ENCODE measurements at regions not wholly inside any gene's neighbourhood (a gene's known extent, or its start where the extent isn't known, plus 50 kb on each side); places are given as distances from the start of the nearest gene placed in this dataset.

DNA sequence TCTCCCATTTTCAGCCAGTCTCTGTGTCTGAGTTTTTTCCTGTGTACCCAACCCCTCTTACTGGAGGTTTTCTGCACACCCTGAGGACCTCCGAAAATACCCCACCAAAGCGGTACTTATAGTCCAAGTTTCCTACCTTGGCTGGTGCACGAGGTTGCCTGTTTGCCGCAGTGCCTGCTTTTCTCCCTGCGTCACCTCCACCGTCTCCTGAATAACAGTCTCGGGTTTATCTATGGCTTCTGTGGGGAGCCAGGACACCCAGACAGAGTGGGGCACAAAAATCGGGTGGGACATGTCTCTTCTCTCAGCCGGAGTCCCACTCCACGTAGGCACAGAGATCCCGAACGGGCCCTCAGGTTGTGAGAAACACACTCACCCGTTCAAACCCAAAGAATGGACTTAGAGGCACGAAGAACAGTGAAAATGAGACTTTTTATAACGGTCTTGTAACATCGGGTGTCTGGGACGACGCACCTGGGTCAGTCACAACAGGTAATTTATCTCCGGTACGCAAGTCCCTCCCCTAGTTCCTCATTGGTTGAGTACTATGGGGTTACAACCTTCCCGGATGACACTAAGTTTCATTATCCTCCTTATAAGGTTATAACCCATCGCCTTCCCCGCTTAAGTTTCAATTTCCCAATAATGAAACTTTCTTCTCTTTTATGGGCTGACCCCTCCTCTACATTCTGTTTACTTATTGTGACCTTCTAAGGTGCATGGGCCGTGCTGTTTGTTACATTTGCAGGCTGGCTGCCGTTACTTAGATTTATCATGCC is 970.2 kb upstream of the COX7C start:
- no peak for FAIRE-seq
- no peak overlapping the region for H2AK5ac ChIP-seq (ENCODE audit: low read depth, low read length)
- H2AFZ ChIP-seq (ENCODE audit: low read length), result peak overlapping the region; percentile 75; the same call in 1 of the 2 replicates
- peak overlapping the region in 1 of 2 experiments; percentile 6; a peak in 1 of 4 replicates for H3K4me2 ChIP-seq (ENCODE audit: insufficient read depth in 1 of 2, low read depth in 2 of 2, low read length in 2 of 2)
- no peaks in the 10 kb centered on the region for H3K27me3 ChIP-seq (replicated peaks in 1 of 4; ENCODE audit: control insufficient read depth in 3 of 4, extremely low read depth in 1 of 4, insufficient read depth in 3 of 4, low read length in 3 of 4)
- H2BK120ac ChIP-seq (replicated peaks; ENCODE audit: low read depth, low read length), result no peak overlapping the region
- H3K4ac ChIP-seq (replicated peaks; ENCODE audit: insufficient read length, low read depth, low read length), result no peak overlapping the region
- H2BK20ac ChIP-seq (ENCODE audit: low read length), result no peak overlapping the region
- ChIA-PET POLR2A (ENCODE audit: partially characterized antibody) (no interaction called here), CTCF (ENCODE audit: partially characterized antibody) (no interaction called here)
- H3K23ac ChIP-seq (ENCODE audit: insufficient read length), result no peak overlapping the region
- no peaks in the 10 kb centered on the region for H3K36me3 ChIP-seq (ENCODE audit: control insufficient read depth in 2 of 4, insufficient read depth in 4 of 4, low read length in 3 of 4)
- H3K79me1 ChIP-seq (ENCODE audit: low read depth, low read length), result no peaks in the 10 kb centered on the region
- H3K14ac ChIP-seq (ENCODE audit: insufficient read length), result no peak overlapping the region
- no peak overlapping the region for H4K91ac ChIP-seq (replicated peaks; ENCODE audit: insufficient read length, low read length)
- no peaks in the 10 kb centered on the region for H3K79me2 ChIP-seq (ENCODE audit: control insufficient read depth in 1 of 2, insufficient read depth in 2 of 2, low read length in 2 of 2)
- WGBS, 2 experiments (ENCODE audit: extremely low coverage in 1 of 2, insufficient coverage in 1 of 2, insufficient read length in 1 of 2, insufficient replicate concordance in 2 of 2, low coverage in 1 of 2, low lambda C conversion rate in 2 of 2, missing lambda C conversion rate in 1 of 2), result 93% methylated on average over 25 of the region's 25 CpGs; no CpG with 5 or more reads in 1 of the 2 experiments
- no peak overlapping the region for H3K27ac ChIP-seq (ENCODE audit: low read depth, low read length)
- no peaks in the 10 kb centered on the region for H3K23me2 ChIP-seq (ENCODE audit: low read depth, low read length)
- no peak for DNase-seq (ENCODE audit: low read depth in 1 of 2, low spot score in 2 of 2)
- H3K4me3 ChIP-seq (ENCODE audit: extremely low read depth in 1 of 4, insufficient read depth in 2 of 4, low read depth in 3 of 4, low read length in 4 of 4), result peak overlapping the region in 1 of 4 experiments; percentile 1; a peak in 1 of 8 replicates
- H3K56ac ChIP-seq (replicated peaks; ENCODE audit: insufficient read length, low read depth, low read length), result no peak overlapping the region
- peak overlapping the region; percentile 5; the same call in 1 of the 2 replicates for H4K8ac ChIP-seq (ENCODE audit: extremely low read depth, insufficient read depth, low read length)
- no peaks in the 10 kb centered on the region for H3K9me3 ChIP-seq (ENCODE audit: insufficient read depth in 2 of 2, low read depth in 1 of 2, low read length in 1 of 2)
- H2BK5ac ChIP-seq (ENCODE audit: low read depth, low read length), result no peak overlapping the region
- no peaks in the 10 kb centered on the region for H3K4me1 ChIP-seq (replicated peaks in 1 of 4; ENCODE audit: control insufficient read depth in 3 of 4, insufficient read depth in 4 of 4, low read length in 3 of 4)
- no peak overlapping the region for H3K18ac ChIP-seq (ENCODE audit: extremely low read depth, low read length)
- H4K20me1 ChIP-seq (replicated peaks in 1 of 2; ENCODE audit: control insufficient read depth in 1 of 2, insufficient read depth in 2 of 2, low read length in 2 of 2), result no peaks in the 10 kb centered on the region
- H2BK12ac ChIP-seq (ENCODE audit: low read depth, low read length), result no peak overlapping the region
- no peak overlapping the region for H4K5ac ChIP-seq (ENCODE audit: insufficient read length, low read depth, low read length)
- H2BK15ac ChIP-seq (ENCODE audit: low read length), result no peak overlapping the region
- H3K9ac ChIP-seq (replicated peaks in 1 of 4; ENCODE audit: extremely low read depth in 1 of 4, low read depth in 3 of 4, low read length in 3 of 4), result no peak overlapping the region
- TF ChIP-seq TEAD4 (IDR thresholded peaks at IDR 0.05; ENCODE audit: low read depth, low read length), result no peak
- TF ChIP-seq EZH2 (IDR thresholded peaks at IDR 0.05; ENCODE audit: low read depth, low read length, severe bottlenecking), result no peak
- TF ChIP-seq SP1 (IDR thresholded peaks at IDR 0.05; ENCODE audit: low read depth, low read length), result no peak
- TF ChIP-seq, protein P1, sequence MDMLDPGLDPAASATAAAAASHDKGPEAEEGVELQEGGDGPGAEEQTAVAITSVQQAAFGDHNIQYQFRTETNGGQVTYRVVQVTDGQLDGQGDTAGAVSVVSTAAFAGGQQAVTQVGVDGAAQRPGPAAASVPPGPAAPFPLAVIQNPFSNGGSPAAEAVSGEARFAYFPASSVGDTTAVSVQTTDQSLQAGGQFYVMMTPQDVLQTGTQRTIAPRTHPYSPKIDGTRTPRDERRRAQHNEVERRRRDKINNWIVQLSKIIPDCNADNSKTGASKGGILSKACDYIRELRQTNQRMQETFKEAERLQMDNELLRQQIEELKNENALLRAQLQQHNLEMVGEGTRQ (IDR thresholded peaks at IDR 0.05; ENCODE audit: low read length), result no peak
- TF ChIP-seq HDAC2 (IDR thresholded peaks at IDR 0.05; ENCODE audit: borderline replicate concordance in 1 of 2, low read depth in 2 of 2, low read length in 2 of 2), result no peak
- no peak for TF ChIP-seq POU5F1 (IDR thresholded peaks at IDR 0.05; ENCODE audit: low read depth, low read length)
- TF ChIP-seq TAF1 (IDR thresholded peaks at IDR 0.05; ENCODE audit: low read depth, low read length), result no peak
- no peak for TF ChIP-seq ZNF274 (IDR thresholded peaks at IDR 0.05; ENCODE audit: borderline replicate concordance, extremely low read depth, low read length)
- TF ChIP-seq RNF2 (IDR thresholded peaks at IDR 0.05; ENCODE audit: borderline replicate concordance, low read depth, low read length, missing control alignments, poor library complexity, severe bottlenecking), result no peak
- TF ChIP-seq, protein P2, sequence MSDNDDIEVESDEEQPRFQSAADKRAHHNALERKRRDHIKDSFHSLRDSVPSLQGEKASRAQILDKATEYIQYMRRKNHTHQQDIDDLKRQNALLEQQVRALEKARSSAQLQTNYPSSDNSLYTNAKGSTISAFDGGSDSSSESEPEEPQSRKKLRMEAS (IDR thresholded peaks at IDR 0.05), result no peak
- no peak for TF ChIP-seq SAP30 (IDR thresholded peaks at IDR 0.05; ENCODE audit: insufficient read depth, insufficient replicate concordance, low read length)

All from H1 (cell line).